HFF-Myc (cell line): ENCODE measurements at regions not wholly inside any gene's neighbourhood (a gene's known extent, or its start where the extent isn't known, plus 50 kb on each side); places are given as distances from the start of the nearest gene placed in this dataset.
"Not testable (repeated sequence)": the region's sequence is repeated elsewhere in the genome, so short reads cannot be mapped to it uniquely, and the experiment has no call there.

ENCODE experiments used
- DNase-seq: peaks from one replicate; pipeline ENCODE4 v3.0.0-alpha.2; 2011; ENCODE audit warnings: low read depth; ENCODE audit errors: extremely low read depth
- H3K4me3 ChIP-seq: replicated peaks from 2 replicates; pipeline ENCODE4 v1.5.1; 2011; ENCODE audit warnings: low read depth, mild to moderate bottlenecking, control low read depth, low read length
- CTCF ChIP-seq: IDR thresholded peaks from 2 replicates; pipeline ENCODE4 v1.5.1; 2012; ENCODE audit warnings: mild to moderate bottlenecking, low read depth, low read length, control low read depth; ENCODE audit errors: missing control alignments

- DNase-seq, H3K4me3 ChIP-seq: not testable (repeated sequence)
Measured at GRCh38 chr9:95391271-95391670, 73.8 kb upstream of the FANCC start.

GRCh38 chr9:95389373-95389772, 71.9 kb upstream of the FANCC start:
- no peak for DNase-seq
- no peak for TF ChIP-seq CTCF
- H3K4me3 ChIP-seq: no peak overlapping the region

GRCh38 chr9:95386843-95387242, 69.3 kb upstream of the FANCC start:
- no peak for TF ChIP-seq CTCF
- no peak overlapping the region for H3K4me3 ChIP-seq
- no peak for DNase-seq

GRCh38 chr9:95385521-95385920, 68.0 kb upstream of the FANCC start:
- DNase-seq: no peak
- no peak for TF ChIP-seq CTCF

GRCh38 chr9:95383845-95384244, 66.3 kb upstream of the FANCC start:
- TF ChIP-seq CTCF: no peak
- H3K4me3 ChIP-seq: no peak overlapping the region
- no peak for DNase-seq

More at GRCh38 chr9:95385521-95385920, 68.0 kb upstream of the FANCC start:
- no peak overlapping the region for H3K4me3 ChIP-seq

GRCh38 chr9:95383185-95383676, 65.7 kb upstream of the FANCC start:
- TF ChIP-seq CTCF: no peak
- H3K4me3 ChIP-seq: no peak overlapping the region
- peak; percentile 44 for DNase-seq

- DNase-seq: no peak
- no peak overlapping the region for H3K4me3 ChIP-seq
- TF ChIP-seq CTCF: no peak
Measured at GRCh38 chr9:95382433-95382832, 64.9 kb upstream of the FANCC start.
